ENCODE measurements at regions not wholly inside any gene's neighbourhood (a gene's known extent, or its start where the extent isn't known, plus 50 kb on each side); places are given as distances from the start of the nearest gene placed in this dataset.

GRCh38 chr12:82213761-82214160, 144.4 kb downstream of the CCDC59 start:
- ChIA-PET CTCF (no interaction called here), POLR2A (ENCODE audit: low non-redundant PET) (no interaction called here)
- Histone ChIP-seq H3K4me1 (ENCODE audit: insufficient read depth, low read length, poor library complexity, severe bottlenecking) (no peaks in the 10 kb centered on the region), H3K36me3 (ENCODE audit: insufficient read depth, low read length, poor library complexity, severe bottlenecking) (no peaks in the 10 kb centered on the region), H3K9me3 (ENCODE audit: low read depth, low read length, poor library complexity, severe bottlenecking) (peaks cover 9% of the 10 kb centered on the region), H3K27me3 (replicated peaks; ENCODE audit: insufficient read depth, low read depth, low read length, poor library complexity) (no peaks in the 10 kb centered on the region), H3K27ac (ENCODE audit: low read depth, low read length, poor library complexity, severe bottlenecking) (no peak overlapping the region), H3K4me3 (ENCODE audit: low read depth, low read length, poor library complexity, severe bottlenecking) (no peak overlapping the region)
- TF ChIP-seq EZH2 (IDR thresholded peaks at IDR 0.05; ENCODE audit: borderline replicate concordance, low read depth, low read length, poor library complexity, severe bottlenecking) = no peak
- no peak for TF ChIP-seq CTCF (conservative IDR thresholded peaks at IDR 0.05; ENCODE audit: low read depth, low read length)
- no peak for DNase-seq (ENCODE audit: low spot score)
- BruUV-seq (replicated peaks) = no TSS peak
- intact Hi-C loops (cut with micrococcal nuclease; ENCODE audit: unreplicated experiment) = no loop called here

- no peak for DNase-seq (ENCODE audit: low spot score)
- TF ChIP-seq CTCF (conservative IDR thresholded peaks at IDR 0.05; ENCODE audit: low read depth, low read length) (no peak), EZH2 (IDR thresholded peaks at IDR 0.05; ENCODE audit: borderline replicate concordance, low read depth, low read length, poor library complexity, severe bottlenecking) (no peak)
- no peak overlapping the region for H3K4me3 ChIP-seq (ENCODE audit: low read depth, low read length, poor library complexity, severe bottlenecking)
- no peak overlapping the region for H3K27ac ChIP-seq (ENCODE audit: low read depth, low read length, poor library complexity, severe bottlenecking)
- CTCF ChIA-PET = no interaction called here
- POLR2A ChIA-PET (ENCODE audit: low non-redundant PET) = no interaction called here
- peaks cover 9% of the 10 kb centered on the region for H3K9me3 ChIP-seq (ENCODE audit: low read depth, low read length, poor library complexity, severe bottlenecking)
- intact Hi-C loops (cut with micrococcal nuclease; ENCODE audit: unreplicated experiment) = no loop called here
- no TSS peak for BruUV-seq (replicated peaks)
- H3K27me3 ChIP-seq (replicated peaks; ENCODE audit: insufficient read depth, low read depth, low read length, poor library complexity) = no peaks in the 10 kb centered on the region
- H3K36me3 ChIP-seq (ENCODE audit: insufficient read depth, low read length, poor library complexity, severe bottlenecking) = no peaks in the 10 kb centered on the region
- H3K4me1 ChIP-seq (ENCODE audit: insufficient read depth, low read length, poor library complexity, severe bottlenecking) = no peaks in the 10 kb centered on the region
Measured at GRCh38 chr12:82210882-82211281, 147.3 kb downstream of the CCDC59 start.

GRCh38 chr12:82209533-82209932, 148.7 kb downstream of the CCDC59 start:
- Histone ChIP-seq H3K36me3 (ENCODE audit: insufficient read depth, low read length, poor library complexity, severe bottlenecking) (no peaks in the 10 kb centered on the region), H3K27ac (ENCODE audit: low read depth, low read length, poor library complexity, severe bottlenecking) (no peak overlapping the region), H3K9me3 (ENCODE audit: low read depth, low read length, poor library complexity, severe bottlenecking) (peaks cover 9% of the 10 kb centered on the region), H3K4me3 (ENCODE audit: low read depth, low read length, poor library complexity, severe bottlenecking) (no peak overlapping the region), H3K27me3 (replicated peaks; ENCODE audit: insufficient read depth, low read depth, low read length, poor library complexity) (no peaks in the 10 kb centered on the region), H3K4me1 (ENCODE audit: insufficient read depth, low read length, poor library complexity, severe bottlenecking) (no peaks in the 10 kb centered on the region)
- ChIA-PET CTCF (no interaction called here), POLR2A (ENCODE audit: low non-redundant PET) (no interaction called here)
- DNase-seq (ENCODE audit: low spot score) = no peak
- BruUV-seq (replicated peaks) = no TSS peak
- intact Hi-C loops (cut with micrococcal nuclease; ENCODE audit: unreplicated experiment) = no loop called here
- TF ChIP-seq CTCF (conservative IDR thresholded peaks at IDR 0.05; ENCODE audit: low read depth, low read length) (no peak), EZH2 (IDR thresholded peaks at IDR 0.05; ENCODE audit: borderline replicate concordance, low read depth, low read length, poor library complexity, severe bottlenecking) (no peak)

Measured in A673 (cell line).